A549 (cell line): ENCODE measurements at regions not wholly inside any gene's neighbourhood (a gene's known extent, or its start where the extent isn't known, plus 50 kb on each side); places are given as distances from the start of the nearest gene placed in this dataset.
"Not testable (repeated sequence)": the region's sequence is repeated elsewhere in the genome, so short reads cannot be mapped to it uniquely, and the experiment has no call there.

Experiments
- ELK1 ChIP-seq: fragments of 150-350 bp; IDR thresholded peaks from 2 replicates; pipeline ENCODE4 v1.6.1; 2014; ENCODE audit warnings: low read depth, mild to moderate bottlenecking, low read length
- MAFK ChIP-seq: fragments of 450-650 bp; IDR thresholded peaks from 2 replicates; pipeline ENCODE4 v1.6.1; 2014; ENCODE audit not compliant: partially characterized antibody

GRCh38 chr2:126276268-126276667 is 379.7 kb upstream of the GYPC start:
- TF ChIP-seq ELK1, MAFK: not testable (repeated sequence)
